HG02938 (cell line): ENCODE measurements at regions not wholly inside any gene's neighbourhood (a gene's known extent, or its start where the extent isn't known, plus 50 kb on each side); places are given as distances from the start of the nearest gene placed in this dataset.
A peak's percentile ranks its signal among the peaks of the same experiment; 100 is the strongest.
"Not testable (repeated sequence)": the region's sequence is repeated elsewhere in the genome, so short reads cannot be mapped to it uniquely, and the experiment has no call there.

Experiments
- ATAC-seq: cut with Tn5 transposase; IDR thresholded peaks from one replicate; pipeline ENCODE4 v1.9.1; 2021; ENCODE audit warnings: mild to moderate bottlenecking, moderate library complexity; ENCODE audit not compliant: unreplicated experiment

GRCh38 chr10:87416892-87417291 is 59.3 kb downstream of the NUTM2D start:
- not testable (repeated sequence) for ATAC-seq

- ATAC-seq: not testable (repeated sequence)
Observed at GRCh38 chr10:87422641-87423040, 65.1 kb downstream of the NUTM2D start.

GRCh38 chr10:87424697-87425373 is 67.3 kb downstream of the NUTM2D start:
- ATAC-seq: not testable (repeated sequence)

- not testable (repeated sequence) for ATAC-seq
Observed at GRCh38 chr10:87433836-87434235, 70.9 kb upstream of the MINPP1 start.

GRCh38 chr10:87435295-87435826 is 69.3 kb upstream of the MINPP1 start:
- not testable (repeated sequence) for ATAC-seq

- peak; percentile 84 for ATAC-seq
Observed at GRCh38 chr10:87436104-87436503, 68.6 kb upstream of the MINPP1 start.

GRCh38 chr10:87437450-87437849 is 67.2 kb upstream of the MINPP1 start:
- not testable (repeated sequence) for ATAC-seq
